ENCODE measurements at regions not wholly inside any gene's neighbourhood (a gene's known extent, or its start where the extent isn't known, plus 50 kb on each side); places are given as distances from the start of the nearest gene placed in this dataset.

- POLR2A ChIA-PET: no interaction called here
- Histone ChIP-seq H3K9me3 (ENCODE audit: control insufficient read depth, insufficient read depth, low read depth, low read length) (no peaks in the 10 kb centered on the region), H3K4me3 (ENCODE audit: low read depth, low read length) (no peak overlapping the region), H3K27ac (ENCODE audit: extremely low read depth, low read depth, low read length) (no peak overlapping the region), H3K36me3 (ENCODE audit: control insufficient read depth in 2 of 2, insufficient read depth in 1 of 2, low read length in 2 of 2) (no peaks in the 10 kb centered on the region), H3K4me1 (ENCODE audit: control insufficient read depth, insufficient read depth, low read length) (0 out of 2 replicates have a peak, but pooled peaks cover 3% of the 10 kb centered on the region)
- TF ChIP-seq RBAK (tag by site-specific recombination; IDR thresholded peaks at IDR 0.05): no peak
- no peak for TF ChIP-seq ZNF529 (tag by site-specific recombination; IDR thresholded peaks at IDR 0.05; ENCODE audit: insufficient replicate concordance)
- TF ChIP-seq ZSCAN30 (tag by site-specific recombination; IDR thresholded peaks at IDR 0.05): no peak
- TF ChIP-seq ZNF830 (tag by site-specific recombination; IDR thresholded peaks at IDR 0.05; ENCODE audit: low read depth): no peak
- no peak for TF ChIP-seq ZNF626 (tag by site-specific recombination; IDR thresholded peaks at IDR 0.05)
- no peak for TF ChIP-seq ZNF138 (tag by site-specific recombination; IDR thresholded peaks at IDR 0.05; ENCODE audit: borderline replicate concordance)
- no peak for TF ChIP-seq ZNF600 (tag by site-specific recombination; IDR thresholded peaks at IDR 0.05)
- no peak for TF ChIP-seq ZNF639 (tag by site-specific recombination; IDR thresholded peaks at IDR 0.05)
- no peak for TF ChIP-seq ZNF580 (tag by site-specific recombination; IDR thresholded peaks at IDR 0.05)
- no peak for TF ChIP-seq ZNF843 (tag by site-specific recombination; IDR thresholded peaks at IDR 0.05)
- no peak for TF ChIP-seq ZNF280C (tag by site-specific recombination; IDR thresholded peaks at IDR 0.05)
- TF ChIP-seq ZNF791 (tag by site-specific recombination; IDR thresholded peaks at IDR 0.05): no peak
- no peak for TF ChIP-seq EGR2 (tag by site-specific recombination; IDR thresholded peaks at IDR 0.05; ENCODE audit: low read depth)
- TF ChIP-seq ZNF174 (tag by site-specific recombination; IDR thresholded peaks at IDR 0.05): no peak
- TF ChIP-seq ZNF561 (tag by site-specific recombination; IDR thresholded peaks at IDR 0.05; ENCODE audit: borderline replicate concordance): no peak
- TF ChIP-seq ZNF544 (tag by site-specific recombination; IDR thresholded peaks at IDR 0.05): no peak
- CTCF ChIA-PET: interaction anchor here (0.5 to 0.9 kb wide), 3 partner anchors 16 to 620 kb away, joined by 3 to 4 read pairs (median 4); no protein-coding TSS in a partner anchor
These were observed 199.0 kb upstream of the HSF2 start for GRCh38 chr6:122200440-122200839.

GRCh38 chr6:122202576-122203137 lies 196.8 kb upstream of the HSF2 start:
- ChIA-PET CTCF (interaction anchor here (1.5 to 1.7 kb wide), 2 partner anchors 10 to 18 kb away, joined by 4 to 5 read pairs; no protein-coding TSS in a partner anchor), POLR2A (no interaction called here)
- H3K36me3 ChIP-seq (ENCODE audit: control insufficient read depth in 2 of 2, insufficient read depth in 1 of 2, low read length in 2 of 2): no peaks in the 10 kb centered on the region
- 0 out of 2 replicates have a peak, but pooled peaks cover 3% of the 10 kb centered on the region for H3K4me1 ChIP-seq (ENCODE audit: control insufficient read depth, insufficient read depth, low read length)
- H3K4me3 ChIP-seq (ENCODE audit: low read depth, low read length): no peak overlapping the region
- H3K27ac ChIP-seq (ENCODE audit: extremely low read depth, low read depth, low read length): no peak overlapping the region
- H3K9me3 ChIP-seq (ENCODE audit: control insufficient read depth, insufficient read depth, low read depth, low read length): no peaks in the 10 kb centered on the region
- TF ChIP-seq ZNF169 (tag by site-specific recombination; IDR thresholded peaks at IDR 0.05) (no peak), AEBP2 (tag by site-specific recombination; IDR thresholded peaks at IDR 0.05; ENCODE audit: borderline replicate concordance) (no peak), KLF9 (tag by site-specific recombination; IDR thresholded peaks at IDR 0.05; ENCODE audit: low read depth) (no peak), ZNF214 (tag by site-specific recombination; IDR thresholded peaks at IDR 0.05; ENCODE audit: borderline replicate concordance) (no peak), ZBTB20 (tag by site-specific recombination; IDR thresholded peaks at IDR 0.05) (no peak), ZNF830 (tag by site-specific recombination; IDR thresholded peaks at IDR 0.05; ENCODE audit: low read depth) (no peak), ZNF555 (tag by site-specific recombination; conservative IDR thresholded peaks at IDR 0.05) (no peak), MZF1 (tag by site-specific recombination; IDR thresholded peaks at IDR 0.05; ENCODE audit: borderline replicate concordance) (no peak), ZNF280D (tag by site-specific recombination; IDR thresholded peaks at IDR 0.05) (no peak), ZNF146 (tag by site-specific recombination; IDR thresholded peaks at IDR 0.05) (no peak), ZNF121 (tag by site-specific recombination; IDR thresholded peaks at IDR 0.05) (no peak), KLF16 (tag by site-specific recombination; IDR thresholded peaks at IDR 0.05) (no peak)
